Thyroid gland (tissue), 4 donors: ENCODE measurements at regions not wholly inside any gene's neighbourhood (a gene's known extent, or its start where the extent isn't known, plus 50 kb on each side); places are given as distances from the start of the nearest gene placed in this dataset.

ENCODE experiments used
- DNase-seq, 2 donors: peaks; one replicate each; pipeline ENCODE4 v3.0.0-alpha.2; 2019
- H3K27ac ChIP-seq, 3 donors: fragments of 200-600 bp; sonication (generic); 1 replicate in 2 of 3; 2 replicates in 1 of 3; pipeline ENCODE4 v1.5.1; 2016 to 2019; ENCODE audit warnings: mild to moderate bottlenecking in 1 of 3, moderate library complexity in 1 of 3
- H3K27me3 ChIP-seq: fragments of 200-600 bp; sonication (generic); one replicate; pipeline ENCODE4 v1.5.1; 2019
- H3K36me3 ChIP-seq, 2 donors: fragments of 200-600 bp; sonication (generic); one replicate each; pipeline ENCODE4 v1.5.1; 2016 to 2019
- H3K4me1 ChIP-seq, 2 donors: fragments of 200-600 bp; sonication (generic); one replicate each; pipeline ENCODE4 v1.5.1; 2017 to 2019
- H3K4me3 ChIP-seq, 3 donors: fragments of 200-600 bp; sonication (generic); replicated peaks in 1 of 3; 1 replicate in 2 of 3; 2 replicates in 1 of 3; pipeline ENCODE4 v1.5.1; 2016; ENCODE audit warnings: mild to moderate bottlenecking in 1 of 3
- H3K9me3 ChIP-seq: fragments of 200-600 bp; sonication (generic); one replicate; pipeline ENCODE4 v1.5.1; 2017
- CTCF ChIP-seq, 6 experiments: fragments of 200-600 bp in 3 of 6; fragments of 450-650 bp in 3 of 6; sonication (generic) in 3 of 6; IDR thresholded peaks; one replicate each; pipeline ENCODE4 v1.5.1; 2016 to 2019; ENCODE audit warnings: antibody characterized with exemption in 6 of 6, mild to moderate bottlenecking in 2 of 6, inconsistent platforms in 1 of 6, moderate library complexity in 1 of 6
- POLR2A ChIP-seq, 2 donors: fragments of 450-650 bp; IDR thresholded peaks; one replicate each; pipeline ENCODE4 v1.6.1; 2017; ENCODE audit warnings: antibody characterized with exemption in 2 of 2, mild to moderate bottlenecking in 2 of 2, moderate library complexity in 1 of 2
- WGBS, 2 donors: methylation state at CpG; one replicate each; pipeline ENCODE4 v1.1.5; 2017; 5-methylcytosine and 5-hydroxymethylcytosine counted together
- intact Hi-C: fragments of 100-400 bp; cut with DNase I; formaldehyde crosslinking; loops from one replicate; pipeline ENCODE4 v1.15.1; 2023

DNA sequence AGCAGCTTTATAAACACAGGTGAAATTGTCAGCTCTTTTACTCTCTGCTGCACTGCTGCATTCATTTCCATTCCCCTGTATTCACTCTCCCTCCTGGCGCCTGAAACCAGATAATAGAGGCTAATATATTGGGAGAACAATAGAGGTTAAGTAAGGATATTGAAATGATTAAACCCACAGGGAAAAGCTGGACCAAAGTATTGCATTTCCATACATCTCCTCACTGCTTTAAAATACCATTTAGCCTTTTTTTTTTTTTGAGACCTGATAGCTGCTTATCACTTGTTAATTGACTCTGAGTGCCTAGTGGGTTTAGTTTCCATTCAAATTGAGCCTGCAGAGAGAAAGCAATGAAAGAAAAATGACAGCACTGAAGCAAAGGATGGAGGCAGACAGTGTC, 540.5 kb upstream of the IMPG1 start:
- Histone ChIP-seq H3K4me3 (no peak overlapping the region), H3K9me3 (no peaks in the 10 kb centered on the region), H3K27ac (no peak overlapping the region), H3K4me1 (no peaks in the 10 kb centered on the region), H3K27me3 (no peaks in the 10 kb centered on the region), H3K36me3 (no peaks in the 10 kb centered on the region)
- 25 to 34% methylated on average over 1 of the region's 1 CpG for WGBS, 2 donors
- intact Hi-C loops, result no loop called here
- TF ChIP-seq POLR2A (IDR thresholded peaks at IDR 0.05) (no peak), CTCF (IDR thresholded peaks at IDR 0.05) (no peak)
- no peak for DNase-seq

DNA sequence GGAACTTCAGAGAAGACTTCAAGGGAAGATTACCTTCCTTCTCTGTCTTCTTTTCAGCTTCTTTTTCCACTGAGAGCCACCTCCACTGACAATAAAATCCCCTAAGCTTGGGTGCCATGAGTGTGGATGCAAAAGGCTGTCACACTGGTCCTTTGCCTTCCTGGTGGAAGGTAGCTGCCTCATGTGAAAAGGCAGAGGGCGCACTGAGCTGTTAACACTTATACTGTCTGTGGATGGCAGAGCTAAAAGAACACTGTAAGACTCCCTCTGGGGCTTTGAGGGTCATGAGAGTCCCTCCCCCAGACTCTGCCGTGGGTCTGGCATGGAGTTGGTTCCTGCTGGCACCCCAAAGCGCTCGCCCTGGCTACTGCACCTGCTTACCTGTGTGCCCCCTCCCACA, 536.7 kb upstream of the IMPG1 start:
- no peaks in the 10 kb centered on the region for H3K36me3 ChIP-seq
- H3K4me1 ChIP-seq, result no peaks in the 10 kb centered on the region
- no peak for TF ChIP-seq CTCF (IDR thresholded peaks at IDR 0.05)
- TF ChIP-seq POLR2A (IDR thresholded peaks at IDR 0.05), result no peak
- intact Hi-C loops, result no loop called here
- 84 to 91% methylated on average over 4 of the region's 4 CpGs for WGBS, 2 donors
- H3K4me3 ChIP-seq, result no peak overlapping the region
- DNase-seq, result no peak
- no peak overlapping the region for H3K27ac ChIP-seq
- H3K27me3 ChIP-seq, result no peaks in the 10 kb centered on the region
- no peaks in the 10 kb centered on the region for H3K9me3 ChIP-seq

- intact Hi-C loops, result no loop called here
- TF ChIP-seq CTCF (IDR thresholded peaks at IDR 0.05) (no peak), POLR2A (IDR thresholded peaks at IDR 0.05) (no peak)
- Histone ChIP-seq H3K4me1 (no peaks in the 10 kb centered on the region), H3K36me3 (no peaks in the 10 kb centered on the region), H3K27ac (no peak overlapping the region), H3K4me3 (no peak overlapping the region), H3K27me3 (no peaks in the 10 kb centered on the region), H3K9me3 (no peaks in the 10 kb centered on the region)
- 68 to 78% methylated on average over 3 of the region's 3 CpGs for WGBS, 2 donors
- DNase-seq, result no peak
These were observed 521.6 kb upstream of the IMPG1 start for GRCh38 chr6:76594109-76594508.

GRCh38 chr6:76593668-76594067, 521.2 kb upstream of the IMPG1 start:
- no peak overlapping the region for H3K4me3 ChIP-seq
- H3K4me1 ChIP-seq, result no peaks in the 10 kb centered on the region
- no peaks in the 10 kb centered on the region for H3K9me3 ChIP-seq
- no peaks in the 10 kb centered on the region for H3K36me3 ChIP-seq
- WGBS, 2 donors, result 70 to 83% methylated on average over 3 of the region's 3 CpGs
- TF ChIP-seq CTCF (IDR thresholded peaks at IDR 0.05) (no peak), POLR2A (IDR thresholded peaks at IDR 0.05) (no peak)
- intact Hi-C loops, result no loop called here
- no peaks in the 10 kb centered on the region for H3K27me3 ChIP-seq
- no peak overlapping the region for H3K27ac ChIP-seq
- no peak for DNase-seq

DNA sequence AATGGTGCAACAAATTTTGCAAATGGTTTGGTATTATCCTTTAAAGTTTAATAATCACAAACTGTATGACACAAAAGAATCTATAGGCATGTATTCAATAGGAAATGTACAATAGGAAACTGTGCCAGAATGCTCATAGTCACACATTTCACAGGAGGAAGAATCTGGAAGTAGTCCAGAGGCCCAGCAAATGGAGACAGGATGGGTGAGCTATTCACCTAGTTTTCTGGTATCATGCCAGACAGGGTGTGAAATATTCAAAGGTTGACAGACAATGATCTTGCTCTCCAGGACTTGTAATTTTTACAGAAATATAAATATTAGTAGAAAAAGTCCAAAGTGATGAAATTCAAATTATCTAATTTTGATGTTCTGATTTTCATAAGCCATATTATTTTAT, 520.1 kb upstream of the IMPG1 start:
- TF ChIP-seq CTCF (IDR thresholded peaks at IDR 0.05) (no peak), POLR2A (IDR thresholded peaks at IDR 0.05) (no peak)
- DNase-seq, result no peak
- intact Hi-C loops, result no loop called here

More for the DNA sequence above, 520.1 kb upstream of the IMPG1 start:
- no peaks in the 10 kb centered on the region for H3K4me1 ChIP-seq
- H3K9me3 ChIP-seq, result no peaks in the 10 kb centered on the region
- no peak overlapping the region for H3K4me3 ChIP-seq
- no peaks in the 10 kb centered on the region for H3K36me3 ChIP-seq
- H3K27ac ChIP-seq, result no peak overlapping the region
- H3K27me3 ChIP-seq, result no peaks in the 10 kb centered on the region
